Fibroblast of the aortic adventitia (primary cell): ENCODE measurements at regions not wholly inside any gene's neighbourhood (a gene's known extent, or its start where the extent isn't known, plus 50 kb on each side); places are given as distances from the start of the nearest gene placed in this dataset.

Experiments
- DNase-seq: peaks from one replicate; pipeline ENCODE4 v3.0.0-alpha.2; 2010; ENCODE audit warnings: low read depth
- H3K4me3 ChIP-seq: 2 replicates; pipeline ENCODE4 v1.5.1; 2011; ENCODE audit warnings: low read depth, mild to moderate bottlenecking, control low read depth, low read length, moderate library complexity
- CTCF ChIP-seq: IDR thresholded peaks from 2 replicates; pipeline ENCODE4 v1.5.1; 2011; ENCODE audit warnings: mild to moderate bottlenecking, low read length, control low read depth, inconsistent platforms; ENCODE audit not compliant: insufficient read depth

- no peak for DNase-seq
- TF ChIP-seq CTCF, result no peak
- H3K4me3 ChIP-seq, result no peak overlapping the region
Observed at GRCh38 chr4:62771983-62772557, 1571.9 kb downstream of the ADGRL3 start.

- DNase-seq, result no peak
- no peak overlapping the region for H3K4me3 ChIP-seq
- TF ChIP-seq CTCF, result no peak
Observed at GRCh38 chr4:62740296-62740695, 1540.2 kb downstream of the ADGRL3 start.

- DNase-seq, result no peak
- no peak for TF ChIP-seq CTCF
- H3K4me3 ChIP-seq, result no peak overlapping the region
Observed at GRCh38 chr4:62717154-62717553, 1517.0 kb downstream of the ADGRL3 start.

- no peak for TF ChIP-seq CTCF
- DNase-seq, result no peak
- no peak overlapping the region for H3K4me3 ChIP-seq
Observed at GRCh38 chr4:62711575-62711974, 1511.4 kb downstream of the ADGRL3 start.

GRCh38 chr4:62709618-62710252, 1509.6 kb downstream of the ADGRL3 start:
- TF ChIP-seq CTCF, result no peak
- DNase-seq, result peak; percentile 11
- H3K4me3 ChIP-seq, result no peak overlapping the region

- no peak overlapping the region for H3K4me3 ChIP-seq
- no peak for TF ChIP-seq CTCF
- DNase-seq, result no peak
Observed at GRCh38 chr4:62706423-62706822, 1506.3 kb downstream of the ADGRL3 start.
